GM12892 (cell line): ENCODE measurements at regions not wholly inside any gene's neighbourhood (a gene's known extent, or its start where the extent isn't known, plus 50 kb on each side); places are given as distances from the start of the nearest gene placed in this dataset.

Experiments
- POLR2A ChIP-seq: IDR thresholded peaks from 2 replicates; pipeline ENCODE4 v1.6.1; 2011; ENCODE audit warnings: low read depth, low read length, control low read depth
- POLR2AphosphoS5 ChIP-seq: IDR thresholded peaks from 2 replicates; pipeline ENCODE4 v1.6.1; 2011; ENCODE audit warnings: low read depth, low read length, control low read depth

- TF ChIP-seq POLR2A (no peak), POLR2AphosphoS5 (no peak)
Observed at GRCh38 chr4:58144721-58145120, 1034.5 kb upstream of the IGFBP7 start.
